ENCODE measurements at regions not wholly inside any gene's neighbourhood (a gene's known extent, or its start where the extent isn't known, plus 50 kb on each side); places are given as distances from the start of the nearest gene placed in this dataset.

DNA sequence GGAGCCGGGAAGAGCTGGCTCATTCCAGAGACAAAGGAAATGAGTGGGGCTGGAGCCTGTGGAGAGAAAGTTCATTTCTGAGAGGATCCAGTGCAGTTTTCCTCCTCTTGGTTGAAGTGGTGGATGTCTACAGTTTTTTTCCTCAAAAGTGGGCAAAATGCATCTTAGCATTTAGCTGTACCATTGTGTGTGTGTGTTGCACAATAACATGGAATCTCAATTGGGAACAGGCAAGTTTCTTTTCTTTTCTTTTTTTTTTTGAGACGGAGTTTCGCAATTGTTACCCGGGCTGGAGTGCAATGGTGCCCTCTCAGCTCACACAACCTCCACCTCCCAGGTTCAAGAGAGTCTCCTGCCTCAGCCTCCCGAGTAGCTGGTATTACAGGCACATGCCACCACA, 101.5 kb upstream of the UBE2E1 start:
- TF ChIP-seq CTCF (IDR thresholded peaks at IDR 0.05) (no peak), POLR2AphosphoS5 (IDR thresholded peaks at IDR 0.05) (no peak), POLR2A (IDR thresholded peaks at IDR 0.05) (no peak)

Measured in breast epithelium (tissue), 3 donors.